ENCODE measurements at regions not wholly inside any gene's neighbourhood (a gene's known extent, or its start where the extent isn't known, plus 50 kb on each side); places are given as distances from the start of the nearest gene placed in this dataset.

GRCh38 chr3:66797889-66798560 is 200.1 kb upstream of the KBTBD8 start (continued):
- TF ChIP-seq LEF1 (IDR thresholded peaks at IDR 0.05), result no peak
- no peak for TF ChIP-seq ZNF24 (IDR thresholded peaks at IDR 0.05)
- no peak for TF ChIP-seq FOXJ3 (CRISPR knock-in tag; IDR thresholded peaks at IDR 0.05)
- no peak for TF ChIP-seq EZH2 (IDR thresholded peaks at IDR 0.05; ENCODE audit: borderline replicate concordance, low read depth, low read length)

- ATAC-seq (no peak), FAIRE-seq (no peak), DNase-seq (ENCODE audit: extremely low read depth in 1 of 4, low spot score in 3 of 4) (no peak)
- Histone ChIP-seq H4K20me1 (replicated peaks; ENCODE audit: control insufficient read depth, insufficient read depth, low read length) (no peaks in the 10 kb centered on the region), H3K9ac (ENCODE audit: insufficient read depth in 1 of 2, low read depth in 2 of 2, low read length in 2 of 2) (no peak overlapping the region), H3K27me3 (ENCODE audit: control insufficient read depth in 2 of 2, insufficient read depth in 2 of 2, low read length in 2 of 2) (no peaks in the 10 kb centered on the region; a peak in 2 of 5 replicates), H3K9me3 (replicated peaks; ENCODE audit: control insufficient read depth, insufficient read depth, low read depth, low read length) (no peaks in the 10 kb centered on the region), H3K36me3 (ENCODE audit: control insufficient read depth, insufficient read depth, low read length) (no peaks in the 10 kb centered on the region), H3K27ac (ENCODE audit: extremely low read depth, low read depth, low read length) (no peak overlapping the region), H3K4me3 (no peak overlapping the region), H3K9me1 (ENCODE audit: control insufficient read depth, insufficient read depth, low read length) (no peaks in the 10 kb centered on the region), H3K4me2 (ENCODE audit: insufficient read depth, low read length) (no peak overlapping the region), H3K4me1 (replicated peaks in 1 of 2; ENCODE audit: control insufficient read depth in 2 of 2, insufficient read depth in 2 of 2, low read length in 2 of 2) (no peaks in the 10 kb centered on the region), H3K79me2 (ENCODE audit: control insufficient read depth, insufficient read depth, low read length) (no peaks in the 10 kb centered on the region), H2AFZ (ENCODE audit: low read depth, low read length) (no peak overlapping the region)
- BruUV-seq (replicated peaks), result no TSS peak
- ChIA-PET POLR2A (no interaction called here), CTCF (ENCODE audit: low intra/inter-chr PET ratio) (no interaction called here)
- in situ Hi-C loops (cut with MboI) (no loop called here), intact Hi-C loops (cut with micrococcal nuclease) (no loop called here)
- WGBS (ENCODE audit: insufficient coverage, low coverage, missing lambda C conversion rate), result 0% methylated on average over 1 of the region's 1 CpG
- no peak for TF ChIP-seq BCOR (IDR thresholded peaks at IDR 0.05)
- TF ChIP-seq CBFA2T2 (conservative IDR thresholded peaks at IDR 0.05), result no peak
- no peak for TF ChIP-seq ZNF79 (CRISPR knock-in tag; IDR thresholded peaks at IDR 0.05; ENCODE audit: low read depth)
- TF ChIP-seq ZNF75A (CRISPR knock-in tag; IDR thresholded peaks at IDR 0.05), result no peak
- TF ChIP-seq FOS (IDR thresholded peaks at IDR 0.05; ENCODE audit: extremely low read depth, insufficient read length), result no peak
- TF ChIP-seq MXI1 (IDR thresholded peaks at IDR 0.05; ENCODE audit: low read depth, low read length), result no peak
- no peak for TF ChIP-seq ETS2 (tag; IDR thresholded peaks at IDR 0.05; ENCODE audit: borderline replicate concordance, poor library complexity, severe bottlenecking)
- no peak for TF ChIP-seq CLOCK (CRISPR knock-in tag; IDR thresholded peaks at IDR 0.05; ENCODE audit: borderline replicate concordance)
- no peak for TF ChIP-seq TOE1 (IDR thresholded peaks at IDR 0.05; ENCODE audit: borderline replicate concordance)
- no peak for TF ChIP-seq TOE1 (CRISPR knock-in tag; IDR thresholded peaks at IDR 0.05; ENCODE audit: borderline replicate concordance, low read depth)
- TF ChIP-seq DEAF1 (CRISPR knock-in tag; IDR thresholded peaks at IDR 0.05), result no peak
- TF ChIP-seq CTCF (IDR thresholded peaks at IDR 0.05 in 2 of 3, conservative IDR thresholded peaks at IDR 0.05 in 1 of 3; ENCODE audit: insufficient read depth in 2 of 3, low read depth in 1 of 3, low read length in 3 of 3), result no peak
Measured at GRCh38 chr3:66800941-66801545, 197.1 kb upstream of the KBTBD8 start.
